Activated CD8-positive, alpha-beta T cell treated with anti-CD3 and anti-CD28 coated beads for 36 hours (primary cell): ENCODE measurements at regions not wholly inside any gene's neighbourhood (a gene's known extent, or its start where the extent isn't known, plus 50 kb on each side); places are given as distances from the start of the nearest gene placed in this dataset.

Experiments
- ATAC-seq: fragments of 200-7000 bp; cut with Tn5 transposase; one replicate; pipeline ENCODE4 v1.10.0; 2021; ENCODE audit warnings: mild to moderate bottlenecking, moderate library complexity
- CTCF ChIA-PET: fragments of 350-600 bp; sonication (Branson Sonifier 250); formaldehyde crosslinking; loops from one replicate; lab custom pipeline; 2021; ENCODE audit warnings: antibody characterized with exemption; lab: Charles Lee
- POLR2A ChIA-PET: fragments of 350-600 bp; sonication (Branson Sonifier 250); formaldehyde crosslinking; loops from one replicate; lab custom pipeline; 2021; ENCODE audit warnings: antibody characterized with exemption; lab: Charles Lee
- DNase-seq: peaks from one replicate; pipeline ENCODE4 v3.0.0-alpha.2; 2020
- H3K27ac Mint-ChIP-seq: one replicate; pipeline ENCODE4 v1.8.0; 2021; ENCODE audit warnings: mild to moderate bottlenecking, mixed read lengths
- H3K27me3 Mint-ChIP-seq: one replicate; pipeline ENCODE4 v1.8.0; 2021; ENCODE audit warnings: mixed read lengths
- H3K36me3 Mint-ChIP-seq: one replicate; pipeline ENCODE4 v1.8.0; 2021; ENCODE audit warnings: low read depth, mixed read lengths
- H3K4me1 Mint-ChIP-seq: one replicate; pipeline ENCODE4 v1.8.0; 2021; ENCODE audit warnings: low read depth, mixed read lengths
- H3K4me3 Mint-ChIP-seq: one replicate; pipeline ENCODE4 v1.8.0; 2021; ENCODE audit warnings: mild to moderate bottlenecking, moderate library complexity, mixed read lengths
- H3K9me3 Mint-ChIP-seq: one replicate; pipeline ENCODE4 v1.8.0; 2021; ENCODE audit warnings: mixed read lengths
- CTCF ChIP-seq: fragments of 200-600 bp; IDR thresholded peaks from one replicate; pipeline ENCODE4 v1.8.0; 2022; ENCODE audit warnings: antibody characterized with exemption, mild to moderate bottlenecking
- intact Hi-C: fragments of 100-400 bp; cut with micrococcal nuclease; formaldehyde crosslinking; loops from one replicate; pipeline ENCODE4 v1.10.0; 2022

GRCh38 chr2:167692191-167692590 is 555.2 kb downstream of the STK39 start:
- intact Hi-C loops, result no loop called here

GRCh38 chr2:167689444-167689843 is 558.0 kb downstream of the STK39 start:
- ChIA-PET POLR2A (no interaction called here), CTCF (no interaction called here)
- Mint-ChIP-seq H3K9me3 (no peaks in the 10 kb centered on the region), H3K4me3 (no peak overlapping the region), H3K27ac (no peak overlapping the region), H3K36me3 (no peaks in the 10 kb centered on the region), H3K4me1 (no peaks in the 10 kb centered on the region), H3K27me3 (no peaks in the 10 kb centered on the region)
- DNase-seq, result no peak
- ATAC-seq, result no peak
- TF ChIP-seq CTCF, result no peak
- intact Hi-C loops, result no loop called here

More at GRCh38 chr2:167692191-167692590, 555.2 kb downstream of the STK39 start:
- TF ChIP-seq CTCF, result no peak
- DNase-seq (no peak), ATAC-seq (no peak)
- Mint-ChIP-seq H3K9me3 (no peaks in the 10 kb centered on the region), H3K4me3 (no peak overlapping the region), H3K4me1 (no peaks in the 10 kb centered on the region), H3K27ac (no peak overlapping the region), H3K36me3 (no peaks in the 10 kb centered on the region), H3K27me3 (no peaks in the 10 kb centered on the region)
- CTCF ChIA-PET, result no interaction called here
- POLR2A ChIA-PET, result no interaction called here

- Mint-ChIP-seq H3K4me1 (no peaks in the 10 kb centered on the region), H3K27me3 (no peaks in the 10 kb centered on the region), H3K9me3 (no peaks in the 10 kb centered on the region), H3K4me3 (no peak overlapping the region), H3K27ac (no peak overlapping the region), H3K36me3 (no peaks in the 10 kb centered on the region)
- intact Hi-C loops, result no loop called here
- no peak for DNase-seq
- no peak for ATAC-seq
- TF ChIP-seq CTCF, result no peak
- CTCF ChIA-PET, result no interaction called here
- POLR2A ChIA-PET, result no interaction called here
Observed at GRCh38 chr2:167686691-167687090, 560.7 kb downstream of the STK39 start.

- ATAC-seq, result no peak
- DNase-seq, result no peak
- ChIA-PET CTCF (no interaction called here), POLR2A (no interaction called here)
- H3K4me1 Mint-ChIP-seq, result no peaks in the 10 kb centered on the region
- H3K9me3 Mint-ChIP-seq, result no peaks in the 10 kb centered on the region
- no peak overlapping the region for H3K4me3 Mint-ChIP-seq
- H3K36me3 Mint-ChIP-seq, result no peaks in the 10 kb centered on the region
- no peaks in the 10 kb centered on the region for H3K27me3 Mint-ChIP-seq
- no peak for TF ChIP-seq CTCF
- no peak overlapping the region for H3K27ac Mint-ChIP-seq
- intact Hi-C loops, result no loop called here
Observed at GRCh38 chr2:167681234-167682015, 566.0 kb downstream of the STK39 start.

GRCh38 chr2:167678158-167678557 is 569.2 kb downstream of the STK39 start:
- H3K27ac Mint-ChIP-seq, result no peak overlapping the region
- H3K36me3 Mint-ChIP-seq, result no peaks in the 10 kb centered on the region
- no peak for TF ChIP-seq CTCF
- no peaks in the 10 kb centered on the region for H3K4me1 Mint-ChIP-seq
- DNase-seq (no peak), ATAC-seq (no peak)
- POLR2A ChIA-PET, result no interaction called here
- CTCF ChIA-PET, result no interaction called here
- no peaks in the 10 kb centered on the region for H3K27me3 Mint-ChIP-seq
- no peaks in the 10 kb centered on the region for H3K9me3 Mint-ChIP-seq
- intact Hi-C loops, result no loop called here
- no peak overlapping the region for H3K4me3 Mint-ChIP-seq
